Inferior parietal cortex (tissue), 1 donor: ENCODE measurements at regions not wholly inside any gene's neighbourhood (a gene's known extent, or its start where the extent isn't known, plus 50 kb on each side); places are given as distances from the start of the nearest gene placed in this dataset.

Source experiments
- DNase-seq: peaks from one replicate; pipeline ENCODE4 v3.0.0-alpha.2; 2016; ENCODE audit errors: extremely low spot score

- no peak for DNase-seq
These were observed 776.5 kb upstream of the SLITRK1 start for GRCh38 chr13:84658491-84659358.

GRCh38 chr13:84655677-84656076 is 773.4 kb upstream of the SLITRK1 start:
- no peak for DNase-seq

- no peak for DNase-seq
These were observed 772.5 kb upstream of the SLITRK1 start for GRCh38 chr13:84654654-84655275.

- no peak for DNase-seq
These were observed 771.8 kb upstream of the SLITRK1 start for GRCh38 chr13:84653915-84654534.

GRCh38 chr13:84651705-84652104 is 769.4 kb upstream of the SLITRK1 start:
- no peak for DNase-seq

DNA sequence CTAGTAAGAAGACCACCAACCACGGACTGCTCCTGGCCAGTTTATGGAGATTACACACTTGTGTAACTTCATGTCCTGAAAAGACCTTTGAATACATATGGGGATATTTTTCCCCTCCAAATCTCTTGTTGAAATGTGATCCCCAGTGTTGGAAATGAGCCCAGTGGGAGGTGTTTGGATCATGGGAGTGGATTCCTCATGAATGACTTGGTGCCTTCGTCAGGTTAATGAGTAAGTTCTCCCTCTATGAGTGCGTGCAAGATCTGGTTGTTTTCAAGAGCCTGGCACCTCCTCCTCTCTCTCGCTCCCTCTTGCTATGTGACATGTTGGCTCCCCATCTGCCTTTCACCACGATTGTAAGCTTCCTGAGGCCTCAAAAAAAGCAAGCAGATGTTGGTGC is 769.0 kb upstream of the SLITRK1 start:
- no peak for DNase-seq

GRCh38 chr13:84649853-84650252 is 767.6 kb upstream of the SLITRK1 start:
- no peak for DNase-seq

DNA sequence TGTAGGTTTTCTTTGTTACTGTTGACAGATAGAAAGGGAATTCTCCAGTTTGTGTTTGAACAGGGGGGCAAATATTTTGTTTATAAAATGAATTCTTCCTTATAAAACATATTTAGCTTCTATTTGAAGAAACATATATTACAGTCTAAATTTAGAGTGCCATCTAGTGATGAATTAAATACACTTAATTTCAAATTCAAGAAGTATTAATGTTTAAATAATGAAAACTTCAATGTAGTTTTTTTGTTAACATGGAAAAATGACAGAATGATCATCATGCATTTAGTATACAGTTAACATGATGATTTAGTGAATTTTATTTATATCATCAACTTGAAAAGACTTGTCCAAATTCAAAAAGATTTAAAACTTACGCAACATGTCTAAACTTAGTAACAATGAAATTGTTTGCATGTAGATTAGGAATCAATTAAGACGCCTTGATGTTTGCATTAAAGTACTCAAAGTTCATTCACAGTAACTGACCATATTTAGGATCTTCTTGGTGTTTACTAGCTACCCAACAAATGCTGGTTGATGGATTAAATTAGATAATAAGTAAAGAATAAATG is 765.9 kb upstream of the SLITRK1 start:
- no peak for DNase-seq

DNA sequence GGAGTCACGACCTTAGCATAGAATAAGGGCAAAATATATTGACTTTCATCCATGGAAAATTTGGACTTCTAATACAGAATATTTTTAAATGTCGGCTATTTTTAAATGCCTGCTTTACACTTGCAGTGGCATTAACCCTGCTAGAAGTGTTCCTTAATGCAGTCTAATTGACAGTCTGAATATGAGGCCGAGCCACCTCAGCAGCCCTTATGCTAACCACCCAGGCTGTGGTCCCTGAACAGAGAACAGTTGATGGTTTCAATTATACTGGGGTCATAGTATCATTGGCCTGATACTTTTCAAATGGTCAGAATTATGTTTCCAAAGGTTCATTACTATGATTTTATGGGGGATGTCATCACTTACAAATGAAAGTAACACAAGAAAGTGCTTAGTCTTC is 764.7 kb upstream of the SLITRK1 start:
- no peak for DNase-seq

DNA sequence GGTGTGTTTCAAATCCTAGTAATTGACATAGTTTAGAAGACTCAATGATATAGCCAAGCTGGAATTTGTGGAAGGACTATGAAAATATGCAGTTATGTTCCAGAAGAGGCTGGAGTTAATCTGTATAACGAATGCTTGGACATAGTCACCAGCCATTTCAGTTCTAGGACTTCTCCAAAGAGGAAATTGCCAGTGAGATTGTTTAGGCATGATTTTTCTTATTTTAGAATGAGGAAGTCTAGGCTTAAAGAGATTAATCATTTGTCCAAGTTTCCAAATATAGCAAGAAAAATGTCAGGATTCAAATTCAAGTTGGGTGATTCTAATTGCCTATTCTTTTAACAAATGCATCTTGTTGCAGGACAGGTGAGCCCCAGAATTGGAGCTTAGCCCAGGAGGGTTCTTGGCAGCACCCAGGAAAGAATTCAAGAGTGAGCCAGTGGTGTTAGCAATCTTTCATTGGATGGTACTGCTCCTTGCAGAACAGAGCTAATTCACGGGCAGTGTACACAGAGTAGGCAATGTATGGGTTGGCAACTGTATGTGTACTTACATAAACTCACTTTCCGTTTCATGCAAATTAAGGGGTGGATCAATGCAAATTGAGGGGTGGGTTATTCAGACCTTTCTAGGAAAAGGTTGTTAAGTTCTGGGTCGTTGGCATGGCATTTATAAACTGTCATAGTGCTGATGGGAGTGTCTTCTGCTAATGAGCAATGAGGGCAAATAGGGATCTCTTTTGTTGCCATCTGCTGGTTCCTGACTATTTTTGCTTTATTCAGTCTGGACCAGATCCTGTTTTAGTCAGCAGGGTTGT is 763.1 kb upstream of the SLITRK1 start:
- no peak for DNase-seq

GRCh38 chr13:84641491-84641890 is 759.2 kb upstream of the SLITRK1 start:
- no peak for DNase-seq

DNA sequence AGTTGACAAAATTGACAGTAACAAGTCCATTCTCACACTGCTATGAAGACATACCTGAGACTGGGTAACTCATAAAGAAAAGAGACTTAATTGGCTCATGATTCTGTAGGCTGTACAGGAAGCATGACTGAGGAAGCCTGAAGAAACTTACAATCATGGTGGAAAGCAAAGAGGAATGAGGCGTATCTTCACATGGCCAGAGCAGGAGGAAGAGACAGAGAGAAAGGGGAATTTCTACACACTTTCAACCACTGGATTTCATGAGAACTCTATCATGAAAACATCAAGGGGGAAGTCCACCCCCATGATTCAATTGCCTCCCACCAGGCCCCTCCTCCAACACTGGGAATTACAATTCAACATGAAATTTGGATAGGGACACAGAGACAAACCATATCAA is 758.4 kb upstream of the SLITRK1 start:
- DNase-seq, result no peak

DNA sequence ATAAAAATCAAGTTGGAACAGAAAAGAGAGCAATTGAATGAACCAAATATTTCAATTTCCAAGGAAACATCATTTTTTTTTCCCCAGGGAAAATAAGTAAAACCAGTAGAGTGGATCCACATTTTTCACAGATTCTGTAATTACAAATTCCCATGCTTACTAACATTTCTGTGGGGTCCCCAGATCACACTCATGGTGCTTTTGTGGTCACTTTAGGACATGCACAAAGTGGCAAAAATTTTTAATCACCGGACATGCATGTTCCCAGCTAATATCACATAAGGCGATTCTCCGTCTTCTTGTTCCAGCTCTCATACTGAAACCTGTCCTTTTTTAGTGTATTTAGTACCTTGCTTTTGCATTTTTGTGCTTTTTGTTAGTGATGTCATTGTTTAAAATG is 748.2 kb upstream of the SLITRK1 start:
- DNase-seq, result no peak

- no peak for DNase-seq
These were observed 734.6 kb upstream of the SLITRK1 start for GRCh38 chr13:84616864-84617263.

GRCh38 chr13:84609716-84610115 is 727.4 kb upstream of the SLITRK1 start:
- DNase-seq, result no peak

DNA sequence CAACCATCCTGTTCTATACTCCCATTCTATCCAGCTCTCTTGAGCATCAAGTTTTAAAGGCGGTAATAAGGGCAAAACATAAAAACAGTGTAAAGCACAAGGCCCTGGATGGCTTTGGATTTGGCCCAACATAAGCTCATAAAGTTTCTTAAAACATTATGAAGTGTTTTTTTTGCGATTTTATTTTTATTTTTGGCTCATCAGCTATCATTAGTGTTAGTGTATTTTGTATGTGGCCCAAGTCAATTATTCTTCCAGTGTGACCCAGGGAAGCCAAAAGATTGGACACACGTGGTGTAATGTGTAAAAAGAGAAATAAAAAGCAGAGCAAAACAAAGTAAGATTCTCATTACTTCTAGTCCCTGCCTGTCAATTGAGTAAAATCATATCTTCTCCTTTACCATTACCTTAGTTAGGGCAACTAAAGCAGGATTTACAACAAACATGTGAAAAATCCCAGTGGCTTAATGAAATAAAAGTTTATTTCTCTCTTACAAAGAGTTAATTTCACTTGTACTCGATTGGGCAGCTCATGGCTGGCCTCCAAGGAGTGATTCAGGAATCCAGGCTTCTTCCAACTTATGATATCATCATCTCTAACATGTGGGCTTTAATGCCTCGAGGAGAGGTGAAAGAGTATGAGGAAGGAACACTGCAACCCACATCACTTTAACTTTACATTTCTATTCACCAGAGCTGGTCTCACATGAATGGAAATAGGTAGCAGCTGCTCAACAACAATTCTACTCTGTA is 725.2 kb upstream of the SLITRK1 start:
- DNase-seq, result no peak

- no peak for DNase-seq
These were observed 724.3 kb upstream of the SLITRK1 start for GRCh38 chr13:84606616-84607015.

- no peak for DNase-seq
These were observed 723.7 kb upstream of the SLITRK1 start for GRCh38 chr13:84605927-84606326.

DNA sequence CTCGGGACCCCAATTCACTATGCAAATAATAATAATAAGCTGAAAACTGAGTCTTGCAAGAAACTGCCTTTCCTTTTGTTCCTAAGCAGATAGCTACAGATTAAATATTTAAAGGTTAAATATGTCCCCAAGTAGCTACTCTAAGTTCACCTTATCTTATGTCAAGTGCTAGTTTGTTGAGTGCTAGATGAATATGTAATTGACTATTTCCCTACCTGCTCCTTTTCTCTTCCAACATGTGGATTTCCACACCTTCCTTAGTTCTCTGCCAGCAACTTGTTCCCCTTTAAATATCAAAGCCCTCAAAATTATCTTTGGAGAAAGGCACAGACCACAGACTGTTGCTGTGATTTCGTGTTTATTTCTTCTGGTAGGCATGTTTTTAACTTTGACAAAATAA is 709.2 kb upstream of the SLITRK1 start:
- DNase-seq, result no peak

DNA sequence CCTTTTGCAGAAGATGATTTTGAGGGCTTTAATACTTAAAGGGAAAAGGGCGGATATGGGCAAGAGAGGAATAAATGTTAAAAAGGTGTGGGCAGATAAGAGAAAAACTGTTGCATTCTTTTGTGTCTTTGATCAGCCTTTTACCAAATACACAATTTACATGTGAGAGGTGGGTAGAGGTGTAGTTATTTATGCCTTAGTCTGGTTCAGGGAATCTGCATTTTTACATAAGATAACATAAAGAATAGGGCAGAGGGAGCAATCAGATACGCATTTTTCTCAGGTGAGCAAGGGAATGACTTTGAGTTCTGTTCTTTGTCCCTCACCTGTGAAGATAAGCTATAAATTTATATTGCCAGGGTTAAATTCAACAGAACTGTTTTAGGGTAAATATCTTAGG is 708.4 kb upstream of the SLITRK1 start:
- no peak for DNase-seq

DNA sequence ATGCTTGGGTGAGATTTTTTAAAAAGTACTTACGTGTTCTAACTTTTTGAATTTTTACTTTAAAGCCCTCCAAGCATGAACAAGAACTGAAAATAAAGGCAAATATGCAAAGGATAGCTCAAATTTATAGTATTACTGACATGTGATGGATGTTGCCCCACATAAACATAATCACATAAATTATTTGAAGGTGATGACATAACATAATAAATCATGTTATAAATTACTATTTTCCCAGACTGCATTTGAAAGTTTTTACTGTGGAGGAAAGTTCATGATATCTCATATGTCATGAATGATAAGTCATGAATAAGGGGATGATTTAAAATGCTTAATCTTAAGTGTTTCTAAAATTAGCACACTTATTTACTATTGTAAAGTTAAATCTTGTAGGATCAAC is 705.7 kb upstream of the SLITRK1 start:
- no peak for DNase-seq
